Transverse colon (tissue), 4 donors: ENCODE measurements at regions not wholly inside any gene's neighbourhood (a gene's known extent, or its start where the extent isn't known, plus 50 kb on each side); places are given as distances from the start of the nearest gene placed in this dataset.

Source experiments
- DNase-seq: peaks from one replicate; pipeline ENCODE4 v3.0.0-alpha.2; 2019
- H3K27ac ChIP-seq, 4 donors: fragments of 200-600 bp; sonication (generic); 2 replicates each; pipeline ENCODE4 v1.5.1; 2016 to 2018; ENCODE audit warnings: inconsistent platforms in 4 of 4
- H3K27me3 ChIP-seq: fragments of 200-600 bp; sonication (generic); 2 replicates; pipeline ENCODE4 v1.5.1; 2017; ENCODE audit warnings: inconsistent platforms
- H3K36me3 ChIP-seq, 4 donors: fragments of 200-600 bp; sonication (generic); 2 replicates each; pipeline ENCODE4 v1.5.1; 2017 to 2019; ENCODE audit warnings: inconsistent platforms in 4 of 4
- H3K4me1 ChIP-seq, 4 donors: fragments of 200-600 bp; sonication (generic); 2 replicates each; pipeline ENCODE4 v1.5.1; 2017 to 2020; ENCODE audit warnings: inconsistent platforms in 4 of 4
- H3K4me3 ChIP-seq, 4 donors: fragments of 200-600 bp; sonication (generic); 1 replicate in 1 of 4; 2 replicates in 3 of 4; pipeline versions ENCODE4 v1.5.1 to v1.6.1; 2017 to 2019; ENCODE audit warnings: inconsistent platforms in 4 of 4
- H3K9me3 ChIP-seq, 2 donors: fragments of 200-600 bp; sonication (generic); 2 replicates each; pipeline ENCODE4 v1.5.1; 2017 to 2019; ENCODE audit warnings: inconsistent platforms in 2 of 2
- CTCF ChIP-seq, 5 experiments: fragments of 200-600 bp in 3 of 5; fragments of 450-650 bp in 2 of 5; sonication (generic) in 3 of 5; IDR thresholded peaks; 1 replicate in 2 of 5; 2 replicates in 3 of 5; pipeline ENCODE4 v1.5.1; 2016 to 2017; ENCODE audit warnings: antibody characterized with exemption in 5 of 5, inconsistent platforms in 3 of 5, mild to moderate bottlenecking in 2 of 5, moderate library complexity in 1 of 5
- EP300 ChIP-seq: sonication (generic); formaldehyde crosslinking; IDR thresholded peaks from one replicate; pipeline ENCODE4 v1.6.1; 2017; ENCODE audit warnings: antibody characterized with exemption, low read depth
- POLR2A ChIP-seq: fragments of 450-650 bp; IDR thresholded peaks from one replicate; pipeline ENCODE4 v1.6.1; 2016; ENCODE audit warnings: antibody characterized with exemption, mild to moderate bottlenecking, moderate library complexity
- POLR2AphosphoS5 ChIP-seq, 3 donors: sonication (generic); formaldehyde crosslinking; IDR thresholded peaks; one replicate each; pipeline ENCODE4 v1.6.1; 2016; ENCODE audit warnings: antibody characterized with exemption in 3 of 3
- WGBS, 2 donors: methylation state at CpG; one replicate each; pipeline ENCODE4 v1.1.5; 2018; ENCODE audit warnings: low coverage in 1 of 2; 5-methylcytosine and 5-hydroxymethylcytosine counted together
- in situ Hi-C, 4 donors: fragments of 200-750 bp; cut with MboI; loops; one replicate each; pipeline versions ENCODE4 v1.15.0 to v1.15.1; 2017; ENCODE audit warnings: low sequenced_read_pairs in 3 of 4, low pct_ligation_motif_present in 1 of 4, low pct_unique_long_range_greater_than_20kb in 1 of 4
- intact Hi-C: fragments of 100-400 bp; cut with DNase I; formaldehyde crosslinking; loops from one replicate; pipeline ENCODE4 v1.15.1; 2023; ENCODE audit warnings: low total_unique reads

- in situ Hi-C loops: no loop called here
- H3K27ac ChIP-seq: peak overlapping the region in 1 of 4 donors; percentile 60
- no peaks in the 10 kb centered on the region for H3K4me1 ChIP-seq
- H3K36me3 ChIP-seq: no peaks in the 10 kb centered on the region
- intact Hi-C loops: no loop called here
- 90% methylated on average over 3 to 4 of the region's 4 CpGs for WGBS, 2 donors
- H3K9me3 ChIP-seq: no peaks in the 10 kb centered on the region
- no peaks in the 10 kb centered on the region for H3K27me3 ChIP-seq
- DNase-seq: no peak
- TF ChIP-seq CTCF (IDR thresholded peaks at IDR 0.05): no peak
- TF ChIP-seq POLR2AphosphoS5 (IDR thresholded peaks at IDR 0.05): no peak
- no peak for TF ChIP-seq EP300
- no peak for TF ChIP-seq POLR2A
- H3K4me3 ChIP-seq: no peak overlapping the region
These were observed 160.1 kb upstream of the HNRNPA3 start for GRCh38 chr2:177052471-177052870.

GRCh38 chr2:177053038-177053437 is 159.6 kb upstream of the HNRNPA3 start:
- in situ Hi-C loops: no loop called here
- no peak for DNase-seq
- Histone ChIP-seq H3K4me1 (no peaks in the 10 kb centered on the region), H3K9me3 (no peaks in the 10 kb centered on the region), H3K4me3 (no peak overlapping the region), H3K27ac (peak overlapping the region in 1 of 4 donors; percentile 60), H3K27me3 (no peaks in the 10 kb centered on the region), H3K36me3 (no peaks in the 10 kb centered on the region)
- no peak for TF ChIP-seq POLR2A
- TF ChIP-seq POLR2AphosphoS5 (IDR thresholded peaks at IDR 0.05): no peak
- no peak for TF ChIP-seq CTCF (IDR thresholded peaks at IDR 0.05)
- TF ChIP-seq EP300: no peak
- intact Hi-C loops: no loop called here
- 81 to 83% methylated on average over 3 of the region's 3 CpGs for WGBS, 2 donors

- no peaks in the 10 kb centered on the region for H3K9me3 ChIP-seq
- intact Hi-C loops: no loop called here
- DNase-seq: no peak
- H3K4me3 ChIP-seq: no peak overlapping the region
- no peaks in the 10 kb centered on the region for H3K36me3 ChIP-seq
- peak overlapping the region in 2 of 4 donors; percentile 24 to 60 for H3K27ac ChIP-seq
- TF ChIP-seq POLR2A (no peak), EP300 (no peak), CTCF (IDR thresholded peaks at IDR 0.05) (no peak), POLR2AphosphoS5 (IDR thresholded peaks at IDR 0.05) (no peak)
- no peaks in the 10 kb centered on the region for H3K27me3 ChIP-seq
- H3K4me1 ChIP-seq: no peaks in the 10 kb centered on the region
- WGBS, 2 donors: 40 to 78% methylated on average over 1 of the region's 1 CpG
- in situ Hi-C loops: no loop called here
These were observed 158.9 kb upstream of the HNRNPA3 start for GRCh38 chr2:177053716-177054115.

- peaks cover 0 to 7% (median 2%) of the 10 kb centered on the region in 4 donors for H3K4me1 ChIP-seq
- no peaks in the 10 kb centered on the region for H3K36me3 ChIP-seq
- no peak overlapping the region for H3K4me3 ChIP-seq
- intact Hi-C loops: no loop called here
- peak overlapping the region in 3 of 4 donors; percentile 20 to 76 (median 41) for H3K27ac ChIP-seq
- WGBS, 2 donors: 74 to 100% methylated on average over 1 to 5 of the region's 5 CpGs
- DNase-seq: no peak
- in situ Hi-C loops: no loop called here
- H3K27me3 ChIP-seq: no peaks in the 10 kb centered on the region
- no peaks in the 10 kb centered on the region for H3K9me3 ChIP-seq
- TF ChIP-seq POLR2AphosphoS5 (IDR thresholded peaks at IDR 0.05): no peak
- peak in 1 of 5 experiments; percentile 21 for TF ChIP-seq CTCF (IDR thresholded peaks at IDR 0.05)
- TF ChIP-seq EP300: no peak
- TF ChIP-seq POLR2A: no peak
These were observed 156.1 kb upstream of the HNRNPA3 start for GRCh38 chr2:177056481-177056929.
